Coronary artery (tissue), 2 donors: ENCODE measurements at regions not wholly inside any gene's neighbourhood (a gene's known extent, or its start where the extent isn't known, plus 50 kb on each side); places are given as distances from the start of the nearest gene placed in this dataset.

Source experiments
- DNase-seq: peaks from one replicate; pipeline ENCODE4 v3.0.0-alpha.2; 2017; ENCODE audit warnings: low spot score
- H3K27ac ChIP-seq, 2 donors: fragments of 200-600 bp; sonication (generic); one replicate each; pipeline ENCODE4 v1.5.1; 2016 to 2019
- H3K4me3 ChIP-seq: fragments of 200-600 bp; sonication (generic); 2 replicates; pipeline ENCODE4 v1.5.1; 2016; ENCODE audit warnings: mild to moderate bottlenecking, moderate library complexity
- TF ChIP-seq, protein P1 (sequence below): fragments of 200-600 bp; sonication (generic); IDR thresholded peaks from one replicate; pipeline ENCODE4 v1.5.1; 2019; ENCODE audit warnings: antibody characterized with exemption

DNA sequence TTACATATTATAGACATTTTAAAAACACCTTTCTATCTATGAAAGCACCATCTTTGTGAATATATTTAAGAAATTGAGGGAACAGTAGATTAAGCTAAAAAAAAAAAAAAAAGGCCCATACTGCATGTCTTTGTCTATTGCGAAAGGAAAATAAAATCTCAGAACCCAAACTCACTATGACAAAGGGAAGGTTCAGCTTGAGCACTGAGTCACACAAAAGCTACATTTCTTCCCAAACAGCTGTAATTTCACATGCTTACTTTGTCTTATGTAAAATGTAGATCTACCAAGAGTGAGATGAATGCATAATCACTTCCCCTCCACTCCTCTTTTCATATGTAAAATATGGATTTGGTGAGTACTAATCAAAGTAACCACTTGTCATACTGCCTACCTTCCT, 640.1 kb upstream of the KLF12 start:
- H3K27ac ChIP-seq = no peak overlapping the region
- TF ChIP-seq, protein P1, sequence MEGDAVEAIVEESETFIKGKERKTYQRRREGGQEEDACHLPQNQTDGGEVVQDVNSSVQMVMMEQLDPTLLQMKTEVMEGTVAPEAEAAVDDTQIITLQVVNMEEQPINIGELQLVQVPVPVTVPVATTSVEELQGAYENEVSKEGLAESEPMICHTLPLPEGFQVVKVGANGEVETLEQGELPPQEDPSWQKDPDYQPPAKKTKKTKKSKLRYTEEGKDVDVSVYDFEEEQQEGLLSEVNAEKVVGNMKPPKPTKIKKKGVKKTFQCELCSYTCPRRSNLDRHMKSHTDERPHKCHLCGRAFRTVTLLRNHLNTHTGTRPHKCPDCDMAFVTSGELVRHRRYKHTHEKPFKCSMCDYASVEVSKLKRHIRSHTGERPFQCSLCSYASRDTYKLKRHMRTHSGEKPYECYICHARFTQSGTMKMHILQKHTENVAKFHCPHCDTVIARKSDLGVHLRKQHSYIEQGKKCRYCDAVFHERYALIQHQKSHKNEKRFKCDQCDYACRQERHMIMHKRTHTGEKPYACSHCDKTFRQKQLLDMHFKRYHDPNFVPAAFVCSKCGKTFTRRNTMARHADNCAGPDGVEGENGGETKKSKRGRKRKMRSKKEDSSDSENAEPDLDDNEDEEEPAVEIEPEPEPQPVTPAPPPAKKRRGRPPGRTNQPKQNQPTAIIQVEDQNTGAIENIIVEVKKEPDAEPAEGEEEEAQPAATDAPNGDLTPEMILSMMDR = no peak
- no peak for DNase-seq

DNA sequence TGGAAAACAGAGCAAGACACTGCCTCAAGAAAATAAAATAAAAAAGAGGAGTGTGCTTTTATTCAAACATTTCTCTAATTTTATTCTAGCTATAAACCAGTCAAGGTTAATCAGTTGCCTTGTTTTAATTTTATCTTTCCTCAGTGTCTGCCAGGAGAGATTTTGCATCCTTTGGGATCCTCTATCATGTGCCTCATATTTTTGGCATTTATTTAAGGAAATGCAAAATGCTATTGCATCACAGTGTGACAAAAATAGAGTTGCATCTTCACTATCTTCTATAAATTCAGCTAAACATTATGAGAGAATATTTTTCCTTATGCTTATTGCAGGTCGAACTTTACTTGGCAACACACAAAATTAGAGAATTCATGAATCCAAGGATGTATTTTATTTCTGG, 639.0 kb upstream of the KLF12 start:
- TF ChIP-seq, protein P1 = no peak
- Histone ChIP-seq H3K4me3 (no peak overlapping the region), H3K27ac (no peak overlapping the region)
- no peak for DNase-seq

More for the DNA sequence above, 640.1 kb upstream of the KLF12 start:
- H3K4me3 ChIP-seq = no peak overlapping the region

GRCh38 chr13:74771964-74772363, 637.8 kb upstream of the KLF12 start:
- H3K4me3 ChIP-seq = no peak overlapping the region
- DNase-seq = no peak
- no peak overlapping the region for H3K27ac ChIP-seq
- TF ChIP-seq, protein P1 = no peak

DNA sequence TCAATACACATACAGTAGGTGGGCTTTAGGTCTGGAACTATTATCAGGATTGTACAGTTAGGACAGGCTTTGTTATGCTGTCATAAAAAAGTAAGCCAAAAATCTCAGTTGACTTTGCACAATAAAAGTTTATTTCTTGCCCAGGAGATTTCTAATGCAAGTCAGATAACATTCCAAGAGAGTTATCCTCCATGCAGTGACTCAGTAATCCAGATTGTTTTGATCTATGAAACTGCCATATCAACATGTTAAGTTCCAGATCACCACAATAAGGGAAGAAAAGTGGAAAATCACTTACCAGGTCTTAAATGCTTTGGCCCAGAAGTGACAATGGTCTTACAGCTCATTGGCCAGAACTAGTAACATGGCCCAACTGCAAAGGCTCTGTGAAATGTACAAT, 636.2 kb upstream of the KLF12 start:
- TF ChIP-seq, protein P1 = no peak
- no peak overlapping the region for H3K27ac ChIP-seq
- DNase-seq = no peak
- no peak overlapping the region for H3K4me3 ChIP-seq

DNA sequence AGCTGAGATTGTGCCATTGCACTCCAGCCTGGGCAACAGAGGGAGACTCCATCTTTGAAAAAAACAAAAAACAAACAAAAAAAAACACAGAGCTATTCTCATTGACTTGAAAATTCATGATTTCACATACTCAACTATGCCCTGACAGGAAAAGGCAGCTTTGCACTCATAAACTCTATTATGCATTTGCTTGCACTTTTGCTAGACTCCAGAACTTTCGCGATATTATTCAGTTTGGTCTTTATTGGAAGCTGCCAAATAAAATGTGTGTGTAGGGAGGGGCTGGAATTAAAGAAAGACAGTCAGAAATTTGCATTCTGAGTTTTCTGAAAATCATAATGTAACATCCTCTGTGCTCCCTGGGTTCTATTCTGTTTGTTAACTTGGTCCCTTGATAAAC, 635.1 kb upstream of the KLF12 start:
- no peak overlapping the region for H3K27ac ChIP-seq
- H3K4me3 ChIP-seq = no peak overlapping the region
- no peak for DNase-seq
- TF ChIP-seq, protein P1 = no peak

GRCh38 chr13:74768521-74769085, 634.4 kb upstream of the KLF12 start:
- DNase-seq = no peak
- Histone ChIP-seq H3K4me3 (no peak overlapping the region), H3K27ac (no peak overlapping the region)
- TF ChIP-seq, protein P1 = no peak

- no peak for DNase-seq
- TF ChIP-seq, protein P1 = no peak
- no peak overlapping the region for H3K4me3 ChIP-seq
- H3K27ac ChIP-seq = no peak overlapping the region
These were observed 632.8 kb upstream of the KLF12 start for GRCh38 chr13:74767050-74767449.
